ENCODE measurements at regions not wholly inside any gene's neighbourhood (a gene's known extent, or its start where the extent isn't known, plus 50 kb on each side); places are given as distances from the start of the nearest gene placed in this dataset.

DNA sequence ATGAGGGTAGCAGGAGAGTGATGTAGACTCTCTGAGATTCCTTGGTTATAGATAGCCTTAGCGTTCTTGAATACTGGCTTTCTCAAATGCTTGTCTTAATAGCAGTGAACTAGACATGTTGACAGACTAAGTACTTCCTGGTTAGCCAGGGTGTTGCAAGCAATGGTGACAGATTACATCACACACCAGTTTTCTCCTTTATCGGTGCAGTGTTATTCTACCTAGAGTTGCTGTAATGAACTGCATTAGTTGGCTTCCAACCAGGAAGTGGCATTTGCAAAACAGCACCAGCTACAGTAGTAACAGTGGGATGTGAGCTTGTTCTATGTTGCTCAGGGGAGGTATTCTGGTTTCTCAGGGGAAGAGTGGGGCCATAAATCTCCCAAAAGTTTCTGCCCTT lies 582.2 kb upstream of the DDX18 start:
- BruUV-seq (replicated peaks) = no TSS peak
- POLR2A ChIA-PET = no interaction called here

DNA sequence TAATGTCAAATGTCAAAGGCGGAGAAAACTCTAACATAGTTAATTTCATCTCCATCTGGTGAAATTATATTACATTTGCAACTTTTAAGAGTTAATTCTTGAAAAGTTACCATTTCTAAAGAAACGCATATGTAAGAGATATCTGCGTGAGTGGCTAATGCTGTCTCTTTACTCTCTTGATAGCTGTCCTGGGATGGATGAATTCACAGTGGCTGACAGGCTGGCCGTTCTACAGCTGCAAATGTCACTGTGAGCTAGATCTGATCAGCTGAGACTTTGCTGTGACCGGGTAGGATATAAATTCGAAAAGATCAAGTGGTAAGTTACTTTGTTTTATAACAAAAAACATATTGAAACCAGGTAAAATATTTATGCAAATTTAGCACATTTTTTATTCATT lies 557.1 kb upstream of the DDX18 start:
- H3K9me2 ChIP-seq (ENCODE audit: insufficient read depth, low read length) = no peaks in the 10 kb centered on the region
- H3K9me3 ChIP-seq (ENCODE audit: low read length) = no peaks in the 10 kb centered on the region
- no peak overlapping the region for H3K4me2 ChIP-seq (ENCODE audit: low read length)
- TF ChIP-seq, protein P1, sequence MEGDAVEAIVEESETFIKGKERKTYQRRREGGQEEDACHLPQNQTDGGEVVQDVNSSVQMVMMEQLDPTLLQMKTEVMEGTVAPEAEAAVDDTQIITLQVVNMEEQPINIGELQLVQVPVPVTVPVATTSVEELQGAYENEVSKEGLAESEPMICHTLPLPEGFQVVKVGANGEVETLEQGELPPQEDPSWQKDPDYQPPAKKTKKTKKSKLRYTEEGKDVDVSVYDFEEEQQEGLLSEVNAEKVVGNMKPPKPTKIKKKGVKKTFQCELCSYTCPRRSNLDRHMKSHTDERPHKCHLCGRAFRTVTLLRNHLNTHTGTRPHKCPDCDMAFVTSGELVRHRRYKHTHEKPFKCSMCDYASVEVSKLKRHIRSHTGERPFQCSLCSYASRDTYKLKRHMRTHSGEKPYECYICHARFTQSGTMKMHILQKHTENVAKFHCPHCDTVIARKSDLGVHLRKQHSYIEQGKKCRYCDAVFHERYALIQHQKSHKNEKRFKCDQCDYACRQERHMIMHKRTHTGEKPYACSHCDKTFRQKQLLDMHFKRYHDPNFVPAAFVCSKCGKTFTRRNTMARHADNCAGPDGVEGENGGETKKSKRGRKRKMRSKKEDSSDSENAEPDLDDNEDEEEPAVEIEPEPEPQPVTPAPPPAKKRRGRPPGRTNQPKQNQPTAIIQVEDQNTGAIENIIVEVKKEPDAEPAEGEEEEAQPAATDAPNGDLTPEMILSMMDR (conservative IDR thresholded peaks at IDR 0.05; ENCODE audit: low read length) = no peak
- no peak for TF ChIP-seq EZH2phosphoT487 (IDR thresholded peaks at IDR 0.05; ENCODE audit: borderline replicate concordance, low read depth, low read length)
- no peak overlapping the region for H3K4me3 ChIP-seq (ENCODE audit: low read depth, low read length, poor library complexity, severe bottlenecking)
- ChIA-PET CTCF (ENCODE audit: unreplicated experiment) (no interaction called here), POLR2A (interaction anchor here (2.2 kb wide), 1 partner anchor 8 kb away, joined by 7 read pairs; no protein-coding TSS in a partner anchor)
- BruUV-seq (replicated peaks) = no TSS peak
- no peak overlapping the region for H3K27ac ChIP-seq (ENCODE audit: low read depth, low read length, poor library complexity, severe bottlenecking)
- no peaks in the 10 kb centered on the region for H3K79me2 ChIP-seq (ENCODE audit: insufficient read depth, low read depth, low read length)
- no peaks in the 10 kb centered on the region for H3K4me1 ChIP-seq (ENCODE audit: insufficient read depth, low read length, poor library complexity, severe bottlenecking)
- no peak overlapping the region for H2AFZ ChIP-seq (ENCODE audit: low read length)
- no peaks in the 10 kb centered on the region for H3K36me3 ChIP-seq (ENCODE audit: insufficient read depth, low read length)
- no peak for DNase-seq (ENCODE audit: low spot score)
- no peaks in the 10 kb centered on the region for H4K20me1 ChIP-seq (ENCODE audit: insufficient read depth, low read length)
- intact Hi-C loops (cut with micrococcal nuclease; ENCODE audit: unreplicated experiment) = no loop called here

More for the DNA sequence above, 582.2 kb upstream of the DDX18 start:
- Histone ChIP-seq H3K9me3 (ENCODE audit: low read length) (no peaks in the 10 kb centered on the region), H3K9me2 (ENCODE audit: insufficient read depth, low read length) (no peaks in the 10 kb centered on the region), H4K20me1 (ENCODE audit: insufficient read depth, low read length) (no peaks in the 10 kb centered on the region), H3K36me3 (ENCODE audit: insufficient read depth, low read length) (no peaks in the 10 kb centered on the region), H3K4me1 (ENCODE audit: insufficient read depth, low read length, poor library complexity, severe bottlenecking) (no peaks in the 10 kb centered on the region), H3K4me2 (ENCODE audit: low read length) (no peak overlapping the region), H3K27ac (ENCODE audit: low read depth, low read length, poor library complexity, severe bottlenecking) (no peak overlapping the region), H3K4me3 (ENCODE audit: low read depth, low read length, poor library complexity, severe bottlenecking) (no peak overlapping the region), H3K79me2 (ENCODE audit: insufficient read depth, low read depth, low read length) (no peaks in the 10 kb centered on the region), H2AFZ (ENCODE audit: low read length) (no peak overlapping the region)
- CTCF ChIA-PET (ENCODE audit: unreplicated experiment) = no interaction called here
- no peak for TF ChIP-seq EZH2phosphoT487 (IDR thresholded peaks at IDR 0.05; ENCODE audit: borderline replicate concordance, low read depth, low read length)
- TF ChIP-seq, protein P1 (conservative IDR thresholded peaks at IDR 0.05; ENCODE audit: low read length) = no peak
- DNase-seq (ENCODE audit: low spot score) = no peak
- intact Hi-C loops (cut with micrococcal nuclease; ENCODE audit: unreplicated experiment) = no loop called here

DNA sequence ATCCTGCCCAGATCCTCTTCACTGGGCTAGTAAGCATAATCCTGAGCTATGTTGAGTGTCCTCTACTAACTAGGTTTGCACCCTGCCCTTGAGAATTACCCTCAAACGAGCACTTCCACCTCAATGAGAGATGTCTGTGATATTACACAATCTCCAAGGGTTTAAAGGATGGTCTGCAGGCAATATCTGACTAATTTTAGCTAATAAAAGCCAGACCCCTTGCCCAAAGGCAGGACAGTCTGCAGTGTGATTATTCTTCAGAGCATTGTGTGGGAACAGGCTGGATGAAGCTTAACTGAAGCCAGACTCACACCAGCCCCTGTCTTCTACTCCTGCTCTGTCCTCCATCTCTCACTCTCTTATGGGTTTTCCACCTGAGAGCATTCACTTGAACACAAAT lies 544.9 kb upstream of the DDX18 start:
- BruUV-seq (replicated peaks) = no TSS peak
- DNase-seq (ENCODE audit: low spot score) = no peak
- H3K9me2 ChIP-seq (ENCODE audit: insufficient read depth, low read length) = no peaks in the 10 kb centered on the region
- H3K4me2 ChIP-seq (ENCODE audit: low read length) = no peak overlapping the region
- H3K36me3 ChIP-seq (ENCODE audit: insufficient read depth, low read length) = no peaks in the 10 kb centered on the region
- no peaks in the 10 kb centered on the region for H3K79me2 ChIP-seq (ENCODE audit: insufficient read depth, low read depth, low read length)
- POLR2A ChIA-PET = interaction anchor here (0.6 kb wide), 1 partner anchor 281 kb away, joined by 3 read pairs; no protein-coding TSS in a partner anchor
- no peaks in the 10 kb centered on the region for H4K20me1 ChIP-seq (ENCODE audit: insufficient read depth, low read length)
- H2AFZ ChIP-seq (ENCODE audit: low read length) = no peak overlapping the region
- CTCF ChIA-PET (ENCODE audit: unreplicated experiment) = no interaction called here
- H3K4me3 ChIP-seq (ENCODE audit: low read depth, low read length, poor library complexity, severe bottlenecking) = no peak overlapping the region
- H3K9me3 ChIP-seq (ENCODE audit: low read length) = no peaks in the 10 kb centered on the region
- intact Hi-C loops (cut with micrococcal nuclease; ENCODE audit: unreplicated experiment) = no loop called here
- TF ChIP-seq EZH2phosphoT487 (IDR thresholded peaks at IDR 0.05; ENCODE audit: borderline replicate concordance, low read depth, low read length) = no peak
- TF ChIP-seq, protein P1 (conservative IDR thresholded peaks at IDR 0.05; ENCODE audit: low read length) = no peak
- no peak overlapping the region for H3K27ac ChIP-seq (ENCODE audit: low read depth, low read length, poor library complexity, severe bottlenecking)
- no peaks in the 10 kb centered on the region for H3K4me1 ChIP-seq (ENCODE audit: insufficient read depth, low read length, poor library complexity, severe bottlenecking)
